HG03521 (cell line): ENCODE measurements at regions not wholly inside any gene's neighbourhood (a gene's known extent, or its start where the extent isn't known, plus 50 kb on each side); places are given as distances from the start of the nearest gene placed in this dataset.
"Not testable (repeated sequence)": the region's sequence is repeated elsewhere in the genome, so short reads cannot be mapped to it uniquely, and the experiment has no call there.

Experiments
- ATAC-seq: cut with Tn5 transposase; IDR thresholded peaks from one replicate; pipeline ENCODE4 v1.9.1; 2021; ENCODE audit warnings: mild to moderate bottlenecking, moderate library complexity; ENCODE audit not compliant: unreplicated experiment

DNA sequence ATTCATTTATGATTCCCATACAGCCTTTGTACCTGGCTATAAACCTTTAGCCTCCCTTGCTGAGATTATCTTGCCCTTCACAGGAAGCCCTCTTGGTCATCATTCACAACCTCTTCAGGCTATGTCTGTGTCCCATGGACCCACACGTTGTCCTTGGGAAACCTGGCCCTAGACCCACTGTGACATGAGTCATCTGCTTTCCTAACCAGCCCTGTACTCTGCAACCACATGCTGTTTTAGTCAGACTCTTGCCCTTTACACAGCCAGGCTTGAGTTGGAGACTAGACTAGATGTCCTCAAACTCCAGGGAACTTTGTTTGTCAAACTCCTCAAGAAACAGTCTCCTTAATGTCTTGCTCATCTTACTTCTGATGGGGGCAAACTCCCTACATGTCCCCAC is 229.3 kb upstream of the ZSWIM2 start:
- no peak for ATAC-seq

- no peak for ATAC-seq
Observed at GRCh38 chr2:187075671-187076070, 226.7 kb upstream of the ZSWIM2 start.

- no peak for ATAC-seq
Observed at GRCh38 chr2:187075199-187075635, 226.2 kb upstream of the ZSWIM2 start.

DNA sequence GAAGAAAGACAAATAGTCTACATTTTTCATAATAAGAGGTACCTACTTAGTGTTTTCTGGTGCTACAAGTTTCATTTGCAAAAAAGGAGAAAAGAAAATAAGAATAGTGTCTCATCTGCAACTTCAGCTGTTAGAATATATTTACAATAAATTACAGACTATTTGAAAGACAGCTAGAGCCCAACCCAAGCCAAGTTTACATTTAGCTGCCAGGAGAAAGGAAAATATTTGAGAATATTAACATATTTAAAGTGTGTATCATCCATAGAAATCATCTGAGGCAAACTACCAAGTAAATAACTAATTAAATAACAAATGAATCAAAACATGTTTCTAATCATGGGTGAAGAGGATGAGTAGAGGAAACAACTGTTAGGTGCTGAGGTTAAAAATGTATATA is 209.2 kb upstream of the ZSWIM2 start:
- no peak for ATAC-seq

DNA sequence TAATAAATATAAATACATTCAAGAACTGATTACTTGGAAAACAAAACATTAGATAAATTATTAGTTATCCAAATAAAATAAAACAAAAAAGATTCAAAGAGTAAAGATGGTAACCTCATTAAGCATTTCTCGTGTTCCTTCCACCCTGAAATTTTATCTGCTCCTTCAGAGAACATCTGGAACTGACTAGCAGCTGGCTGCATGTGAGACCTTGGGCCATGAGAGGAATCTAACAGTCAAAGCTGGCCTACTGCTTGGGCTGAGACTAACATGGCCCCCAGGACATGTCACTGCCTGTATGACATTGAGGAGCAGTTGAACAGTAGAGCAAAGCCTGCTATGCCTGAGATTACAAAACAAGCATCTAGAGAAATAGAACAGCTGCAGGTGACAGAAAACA is 208.5 kb upstream of the ZSWIM2 start:
- no peak for ATAC-seq

DNA sequence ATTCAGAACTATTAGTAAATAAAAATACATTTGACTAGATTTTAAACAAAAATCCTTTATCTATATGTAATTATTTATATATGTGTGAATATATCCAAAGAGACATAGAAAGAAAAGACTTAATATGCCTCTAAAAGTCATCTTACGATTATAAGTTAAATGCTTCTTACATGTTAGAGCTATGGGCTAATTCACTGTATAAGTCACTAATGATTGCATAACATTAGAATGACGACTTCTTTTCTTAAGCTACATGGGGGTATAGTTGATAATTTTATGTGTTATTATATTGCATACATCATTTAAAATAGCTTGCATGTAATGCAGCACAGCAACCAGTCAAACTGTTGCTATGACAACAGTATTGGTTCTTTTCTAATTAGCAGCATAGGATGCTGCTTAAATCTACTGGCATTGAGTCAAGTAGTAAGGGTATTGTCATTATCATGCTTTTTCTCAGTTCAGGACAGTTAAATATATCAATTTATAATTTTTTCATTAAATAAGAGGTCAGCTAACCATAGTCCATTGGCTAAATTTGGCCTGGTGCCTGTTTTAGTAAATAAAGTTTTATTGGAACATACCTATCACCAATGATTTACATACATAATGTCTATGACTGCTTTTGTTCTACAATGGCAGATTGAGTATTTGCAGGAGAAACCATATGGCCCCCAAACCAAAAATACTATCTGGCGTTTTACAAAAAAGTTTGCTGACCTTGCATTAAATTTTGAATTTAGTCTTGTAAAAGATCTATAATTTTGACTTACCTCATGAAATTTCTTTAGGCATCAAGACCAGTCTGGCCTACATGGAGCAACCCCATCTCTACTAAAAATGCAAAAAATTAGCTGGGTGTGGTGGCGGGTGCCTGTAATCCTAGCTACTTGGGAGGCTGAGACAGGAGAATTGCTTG is 207.7 kb upstream of the ZSWIM2 start:
- ATAC-seq: no peak

DNA sequence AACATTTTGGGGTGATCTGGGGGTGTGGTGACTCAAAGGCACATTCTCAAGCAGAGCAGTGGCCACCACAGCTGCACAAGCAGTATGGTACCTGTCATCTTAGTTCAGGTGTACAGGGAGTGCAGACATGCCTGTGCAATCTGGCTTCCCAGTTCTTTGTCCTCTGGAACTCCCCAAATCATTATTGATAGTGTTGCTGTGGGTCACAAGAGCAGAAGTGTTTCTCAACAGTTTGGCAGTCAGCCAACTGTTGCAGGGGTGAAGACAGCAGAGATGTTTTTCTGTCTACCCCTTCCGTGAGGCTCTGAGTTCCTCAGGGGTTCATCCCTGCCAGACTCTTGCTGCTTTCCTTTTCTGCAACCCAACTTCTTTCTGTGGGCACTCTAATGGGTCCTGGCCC is 206.5 kb upstream of the ZSWIM2 start:
- ATAC-seq: no peak

- no peak for ATAC-seq
Observed at GRCh38 chr2:187054501-187055319, 205.7 kb upstream of the ZSWIM2 start.

DNA sequence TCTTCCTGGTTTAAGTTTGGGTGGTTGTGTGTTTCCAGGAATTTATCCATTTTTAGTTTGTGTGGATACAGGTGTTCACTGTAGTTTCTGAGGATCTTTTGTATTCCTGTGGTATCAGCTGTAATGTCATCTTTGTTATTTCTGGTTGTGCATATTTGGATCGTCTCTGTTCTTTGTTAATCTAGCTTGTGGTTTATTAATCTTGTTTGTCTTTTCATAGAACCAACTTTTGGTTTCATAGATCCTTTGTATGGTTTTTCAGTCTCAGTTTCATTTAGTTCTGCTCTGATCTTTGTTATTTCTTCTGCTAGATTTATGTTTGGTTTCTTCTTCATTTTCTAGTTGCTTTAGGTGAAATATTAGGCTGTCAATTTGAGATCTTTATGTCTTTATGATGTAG is 202.4 kb upstream of the ZSWIM2 start:
- peak; percentile 91 for ATAC-seq

GRCh38 chr2:187050409-187050998 is 201.5 kb upstream of the ZSWIM2 start:
- no peak for ATAC-seq

GRCh38 chr2:187037310-187037709 is 188.3 kb upstream of the ZSWIM2 start:
- no peak for ATAC-seq

- ATAC-seq: no peak
Observed at GRCh38 chr2:187034434-187034833, 185.5 kb upstream of the ZSWIM2 start.

DNA sequence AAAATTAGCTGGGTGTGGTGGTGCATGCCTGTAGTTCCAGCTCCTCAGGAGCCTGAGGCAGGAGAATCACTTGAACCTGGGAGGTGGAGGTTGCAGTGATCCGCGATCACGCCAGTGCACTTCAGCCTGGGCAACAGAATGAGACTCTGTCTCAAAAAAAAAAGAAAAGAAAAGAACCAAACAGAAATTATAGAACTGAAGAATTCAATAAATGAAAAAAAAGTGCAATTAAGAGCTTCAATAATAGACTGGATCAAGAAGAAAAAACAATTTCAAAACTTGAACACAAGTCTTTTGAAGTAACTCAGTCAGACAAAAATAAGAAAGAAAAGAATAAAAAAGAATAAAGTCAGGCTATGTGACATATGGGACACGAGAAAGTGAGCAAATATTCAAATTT is 175.8 kb upstream of the ZSWIM2 start:
- ATAC-seq: no peak

DNA sequence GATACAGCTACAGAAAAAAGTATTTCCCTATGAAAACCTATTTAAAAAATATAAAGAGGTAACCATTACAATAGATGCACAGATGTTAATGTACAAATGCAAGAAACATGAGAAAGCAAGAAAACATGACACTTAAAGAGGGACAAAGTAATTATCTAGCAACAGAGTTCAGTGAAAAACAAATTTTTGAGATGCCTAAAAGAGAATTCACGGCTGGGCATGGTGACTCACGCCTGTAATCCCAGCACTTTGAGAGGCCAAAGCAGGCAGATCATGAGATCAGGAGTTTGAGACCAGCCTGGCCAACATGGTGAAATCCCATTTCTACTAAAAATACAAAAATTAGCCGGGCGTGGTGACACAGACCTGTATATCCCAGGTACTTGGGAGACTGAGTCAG is 175.0 kb upstream of the ZSWIM2 start:
- ATAC-seq: not testable (repeated sequence)

DNA sequence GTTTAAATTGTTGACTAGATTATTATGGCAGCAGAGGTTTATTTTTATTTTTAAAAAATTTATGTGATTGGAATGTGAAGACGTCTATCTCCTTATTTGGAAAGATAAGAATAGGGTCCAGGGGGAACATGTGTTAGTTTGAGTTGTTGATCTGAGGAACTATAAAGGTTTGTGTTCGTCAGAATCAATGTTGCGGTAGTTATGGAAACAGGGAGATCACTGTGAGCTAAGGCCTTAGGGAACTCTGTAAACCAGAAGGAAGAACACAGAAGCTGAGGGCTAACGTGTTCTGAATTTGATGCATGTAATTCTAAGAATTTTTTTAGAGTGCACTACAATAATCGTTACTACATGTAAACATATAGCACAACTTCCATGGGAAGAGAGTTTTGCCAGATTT is 168.5 kb upstream of the ZSWIM2 start:
- ATAC-seq: no peak

DNA sequence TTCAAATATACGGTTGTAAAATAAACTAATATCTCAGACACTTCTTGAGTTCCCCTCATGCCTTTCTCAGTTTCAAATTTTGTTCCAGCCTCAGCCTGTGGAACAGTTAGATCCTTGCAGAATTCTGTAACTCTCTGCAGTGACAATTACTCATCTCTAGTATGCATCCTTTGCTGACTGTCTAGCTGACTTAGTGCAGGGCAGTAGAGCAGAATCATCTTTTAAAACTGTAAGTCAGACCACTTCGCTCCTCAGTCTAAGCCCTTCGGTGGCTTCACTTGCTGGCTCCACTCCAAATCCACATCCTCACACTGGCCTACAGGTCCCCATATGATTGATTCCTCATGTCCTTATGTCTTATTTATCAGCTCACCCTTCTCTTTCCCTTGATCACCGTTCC is 164.1 kb upstream of the ZSWIM2 start:
- no peak for ATAC-seq

GRCh38 chr2:187011206-187011832 is 162.3 kb upstream of the ZSWIM2 start:
- ATAC-seq: no peak

DNA sequence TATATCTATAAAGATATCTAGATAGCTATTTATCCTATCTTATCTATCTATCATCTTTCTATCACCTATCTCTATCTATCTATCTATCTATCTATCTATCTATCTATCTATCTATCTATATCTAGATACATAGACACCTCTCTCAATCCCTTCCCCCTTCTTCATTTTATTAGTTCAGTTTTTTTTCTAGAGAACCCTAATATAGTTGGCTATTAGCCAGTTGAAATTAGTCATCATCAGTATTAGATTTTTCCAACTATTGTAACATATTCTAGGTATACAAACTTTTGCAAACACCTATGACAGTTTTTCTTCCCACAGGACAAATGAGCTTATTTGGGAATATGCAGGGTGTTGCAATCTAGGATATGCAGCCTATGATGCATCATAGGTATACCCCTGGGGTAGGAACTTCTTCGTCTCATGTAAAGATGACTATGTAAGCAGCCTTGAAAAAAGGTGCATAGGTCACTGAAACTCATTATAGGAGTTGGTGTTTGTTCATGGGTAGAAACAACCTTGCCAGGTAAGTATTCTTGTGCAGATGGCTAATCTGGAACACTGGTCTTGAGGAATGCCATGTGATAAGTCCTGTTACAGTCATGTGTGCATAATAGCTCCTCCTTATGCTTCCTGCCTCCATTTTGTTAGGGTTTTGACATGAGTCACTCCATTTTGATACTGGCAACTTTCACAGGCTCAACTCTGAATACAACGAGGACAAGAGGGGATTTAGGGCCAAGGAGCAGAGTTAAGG is 160.7 kb upstream of the ZSWIM2 start:
- no peak for ATAC-seq

- ATAC-seq: no peak
Observed at GRCh38 chr2:187008111-187008510, 159.1 kb upstream of the ZSWIM2 start.

- no peak for ATAC-seq
Observed at GRCh38 chr2:187003611-187004010, 154.6 kb upstream of the ZSWIM2 start.
